Nephron (organoid): ENCODE measurements at regions not wholly inside any gene's neighbourhood (a gene's known extent, or its start where the extent isn't known, plus 50 kb on each side); places are given as distances from the start of the nearest gene placed in this dataset.

Source experiments
- H3K27ac Mint-ChIP-seq, 3 experiments: 2 replicates each; pipeline ENCODE4 v1.8.0; 2020; ENCODE audit warnings: mixed read lengths in 3 of 3, mild to moderate bottlenecking in 2 of 3, moderate library complexity in 1 of 3
- H3K27me3 Mint-ChIP-seq: 2 replicates; pipeline ENCODE4 v1.8.0; 2021; ENCODE audit warnings: low read depth, mild to moderate bottlenecking, moderate library complexity, mixed read lengths
- H3K36me3 Mint-ChIP-seq: 2 replicates; pipeline ENCODE4 v1.8.0; 2020; ENCODE audit warnings: low read depth, mixed read lengths
- H3K4me1 Mint-ChIP-seq: 2 replicates; pipeline ENCODE4 v1.8.0; 2020; ENCODE audit warnings: mixed read lengths
- H3K4me3 Mint-ChIP-seq, 3 experiments: 2 replicates each; pipeline ENCODE4 v1.8.0; 2020; ENCODE audit warnings: mild to moderate bottlenecking in 3 of 3, mixed read lengths in 3 of 3, moderate library complexity in 2 of 3
- H3K9me3 Mint-ChIP-seq: 2 replicates; pipeline ENCODE4 v1.8.0; 2020; ENCODE audit warnings: mixed read lengths
- TF ChIP-seq, protein P1 (sequence below), 3 experiments: fragments of 200-600 bp; sonication (generic); IDR thresholded peaks; one replicate each; pipeline ENCODE4 v1.5.0; 2021; ENCODE audit warnings: antibody characterized with exemption in 3 of 3; ENCODE audit not compliant: unreplicated experiment in 3 of 3

DNA sequence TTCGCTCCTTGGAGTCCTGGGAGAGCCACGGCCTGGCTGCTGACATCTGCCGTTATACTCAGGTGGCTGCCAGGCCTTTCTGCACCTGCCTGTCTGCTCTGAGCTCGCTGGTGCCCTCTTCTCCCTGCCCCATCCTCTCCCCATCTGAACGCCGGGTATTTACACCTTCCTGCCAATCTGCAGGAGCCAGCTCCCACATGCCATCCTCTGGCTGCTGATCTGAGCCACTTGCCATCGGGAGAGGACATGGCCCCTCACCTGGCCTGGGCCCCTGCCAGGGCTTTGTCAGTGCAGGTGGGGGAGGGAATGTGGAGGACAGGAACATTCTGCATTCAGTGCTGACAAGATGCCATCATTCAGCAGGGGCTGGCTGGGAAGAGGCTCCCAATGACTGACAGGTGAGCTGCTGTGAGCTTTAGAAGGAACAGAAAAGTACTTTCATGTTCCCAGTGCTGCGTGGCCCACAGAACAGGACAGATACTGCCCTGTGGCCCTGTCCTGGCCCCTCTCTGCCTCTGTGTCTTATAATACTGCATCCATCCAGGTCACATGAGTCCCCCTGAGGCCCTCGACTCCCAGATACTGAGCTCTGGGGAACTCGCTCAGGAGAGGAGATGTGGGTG lies 96.3 kb upstream of the ZNF469 start:
- Mint-ChIP-seq H3K9me3 (peaks cover 13% of the 10 kb centered on the region), H3K27ac (peak overlapping the region in 1 of 3 experiments; percentile 16), H3K36me3 (peaks cover 8% of the 10 kb centered on the region), H3K4me3 (no peak overlapping the region), H3K4me1 (peaks cover 17% of the 10 kb centered on the region), H3K27me3 (peaks cover 6% of the 10 kb centered on the region)
- TF ChIP-seq, protein P1, sequence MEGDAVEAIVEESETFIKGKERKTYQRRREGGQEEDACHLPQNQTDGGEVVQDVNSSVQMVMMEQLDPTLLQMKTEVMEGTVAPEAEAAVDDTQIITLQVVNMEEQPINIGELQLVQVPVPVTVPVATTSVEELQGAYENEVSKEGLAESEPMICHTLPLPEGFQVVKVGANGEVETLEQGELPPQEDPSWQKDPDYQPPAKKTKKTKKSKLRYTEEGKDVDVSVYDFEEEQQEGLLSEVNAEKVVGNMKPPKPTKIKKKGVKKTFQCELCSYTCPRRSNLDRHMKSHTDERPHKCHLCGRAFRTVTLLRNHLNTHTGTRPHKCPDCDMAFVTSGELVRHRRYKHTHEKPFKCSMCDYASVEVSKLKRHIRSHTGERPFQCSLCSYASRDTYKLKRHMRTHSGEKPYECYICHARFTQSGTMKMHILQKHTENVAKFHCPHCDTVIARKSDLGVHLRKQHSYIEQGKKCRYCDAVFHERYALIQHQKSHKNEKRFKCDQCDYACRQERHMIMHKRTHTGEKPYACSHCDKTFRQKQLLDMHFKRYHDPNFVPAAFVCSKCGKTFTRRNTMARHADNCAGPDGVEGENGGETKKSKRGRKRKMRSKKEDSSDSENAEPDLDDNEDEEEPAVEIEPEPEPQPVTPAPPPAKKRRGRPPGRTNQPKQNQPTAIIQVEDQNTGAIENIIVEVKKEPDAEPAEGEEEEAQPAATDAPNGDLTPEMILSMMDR (IDR thresholded peaks at IDR 0.05; ENCODE audit: unreplicated experiment in 3 of 3): no peak

DNA sequence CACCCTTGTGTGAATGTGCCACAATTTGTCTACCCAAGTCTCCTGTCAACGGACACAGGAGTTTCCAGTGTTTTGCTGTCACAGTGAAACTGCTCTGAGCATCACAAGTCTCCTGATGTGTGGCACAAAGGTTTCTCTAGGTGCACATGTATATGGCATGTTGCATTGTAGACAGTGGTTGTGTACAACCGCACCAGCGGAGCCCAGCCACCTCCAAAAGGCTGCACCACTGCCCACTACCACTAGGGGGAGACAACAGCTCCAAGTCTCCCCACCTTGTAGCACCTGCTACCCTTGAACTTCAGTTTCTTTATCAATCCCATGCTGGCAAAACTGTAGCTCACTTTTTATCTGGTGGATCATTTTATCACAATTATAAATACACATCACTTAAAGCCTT lies 95.5 kb upstream of the ZNF469 start:
- Mint-ChIP-seq H3K4me3 (no peak overlapping the region), H3K4me1 (peaks cover 11% of the 10 kb centered on the region), H3K36me3 (peaks cover 8% of the 10 kb centered on the region), H3K27ac (peak overlapping the region in 1 of 3 experiments; percentile 16), H3K9me3 (peaks cover 9% of the 10 kb centered on the region), H3K27me3 (peaks cover 6% of the 10 kb centered on the region)
- TF ChIP-seq, protein P1 (IDR thresholded peaks at IDR 0.05; ENCODE audit: unreplicated experiment in 3 of 3): peak; percentile 16 to 35 (median 16)

DNA sequence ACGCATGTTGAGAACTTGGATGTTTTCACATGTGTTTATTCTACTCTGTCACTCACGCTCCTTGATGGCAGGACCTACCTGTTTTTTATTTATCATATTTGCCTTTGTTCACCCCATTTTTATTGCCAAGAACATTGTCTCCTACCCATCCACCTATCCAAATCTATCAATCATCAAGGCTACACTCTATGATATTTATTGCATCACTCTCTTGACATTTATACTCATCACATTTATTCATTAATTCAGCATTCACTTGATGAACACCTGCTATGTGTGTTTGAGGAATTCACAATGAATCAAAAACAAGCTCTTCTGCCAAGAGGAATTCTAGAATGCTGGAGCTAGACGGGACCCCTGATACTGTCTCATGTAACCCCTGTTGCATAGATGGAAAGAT lies 94.5 kb upstream of the ZNF469 start:
- TF ChIP-seq, protein P1 (IDR thresholded peaks at IDR 0.05; ENCODE audit: unreplicated experiment in 3 of 3): no peak
- Mint-ChIP-seq H3K27me3 (no peaks in the 10 kb centered on the region), H3K9me3 (peaks cover 3% of the 10 kb centered on the region)

DNA sequence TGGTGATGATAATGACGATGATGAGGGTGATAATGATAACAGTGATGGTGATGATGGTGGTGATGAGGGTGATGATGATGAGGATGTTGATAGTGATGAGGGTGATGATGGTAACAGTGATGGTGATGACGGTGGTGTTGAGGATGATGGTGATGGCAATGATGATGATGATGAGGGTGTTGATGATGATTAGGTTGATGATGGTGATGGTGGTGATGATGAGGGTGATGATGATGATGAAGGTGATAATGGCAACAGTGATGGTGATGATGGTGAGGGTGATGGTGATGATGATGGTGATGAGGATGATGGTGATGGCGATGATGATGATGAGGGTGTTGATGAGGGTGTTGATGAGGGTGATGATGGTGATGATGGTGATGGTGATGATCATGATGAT lies 93.8 kb upstream of the ZNF469 start:
- Mint-ChIP-seq H3K27me3 (no peaks in the 10 kb centered on the region), H3K4me1 (no peaks in the 10 kb centered on the region), H3K27ac (no peak overlapping the region), H3K9me3 (peaks cover 3% of the 10 kb centered on the region), H3K36me3 (peaks cover 4% of the 10 kb centered on the region), H3K4me3 (no peak overlapping the region)
- TF ChIP-seq, protein P1 (IDR thresholded peaks at IDR 0.05; ENCODE audit: unreplicated experiment in 3 of 3): no peak

More for the DNA sequence above, 94.5 kb upstream of the ZNF469 start:
- peaks cover 5% of the 10 kb centered on the region for H3K36me3 Mint-ChIP-seq
- no peak overlapping the region for H3K4me3 Mint-ChIP-seq
- H3K27ac Mint-ChIP-seq: no peak overlapping the region
- H3K4me1 Mint-ChIP-seq: peaks cover 1% of the 10 kb centered on the region

DNA sequence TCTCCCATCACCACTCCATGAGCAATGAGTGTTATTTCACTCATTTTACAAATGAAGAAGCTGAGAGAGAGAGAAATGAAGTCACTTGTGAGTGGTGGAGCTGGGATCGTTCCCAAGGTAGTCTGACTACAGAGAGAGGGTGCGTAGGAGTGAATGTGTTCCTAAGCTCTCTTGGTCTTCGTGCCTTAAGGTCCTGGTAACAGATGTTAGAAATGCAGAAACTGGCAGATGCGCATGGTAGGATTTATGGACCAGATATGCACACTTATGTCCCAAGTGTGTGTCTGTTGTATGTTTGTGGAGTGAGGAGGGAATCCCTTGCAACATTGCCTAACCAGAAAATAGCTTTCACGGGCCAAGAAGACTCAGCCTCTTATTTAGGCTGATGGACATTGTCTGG lies 93.2 kb upstream of the ZNF469 start:
- H3K4me1 Mint-ChIP-seq: no peaks in the 10 kb centered on the region
- H3K9me3 Mint-ChIP-seq: peaks cover 3% of the 10 kb centered on the region

More for the DNA sequence above, 93.2 kb upstream of the ZNF469 start:
- H3K36me3 Mint-ChIP-seq: peaks cover 4% of the 10 kb centered on the region
- TF ChIP-seq, protein P1 (IDR thresholded peaks at IDR 0.05; ENCODE audit: unreplicated experiment in 3 of 3): no peak
- H3K27ac Mint-ChIP-seq: no peak overlapping the region
- no peaks in the 10 kb centered on the region for H3K27me3 Mint-ChIP-seq
- H3K4me3 Mint-ChIP-seq: no peak overlapping the region
